Right lobe of liver (tissue), 4 donors: ENCODE measurements at regions not wholly inside any gene's neighbourhood (a gene's known extent, or its start where the extent isn't known, plus 50 kb on each side); places are given as distances from the start of the nearest gene placed in this dataset.

Source experiments
- POLR2A ChIP-seq: fragments of 450-650 bp; IDR thresholded peaks from one replicate; pipeline ENCODE4 v1.6.1; 2017; ENCODE audit warnings: antibody characterized with exemption, mild to moderate bottlenecking
- TF ChIP-seq, protein P1 (sequence below), 4 donors: fragments of 200-600 bp in 3 of 4; fragments of 450-650 bp in 1 of 4; IDR thresholded peaks; one replicate each; pipeline versions ENCODE4 v1.5.1 to v1.8.0; 2016 to 2022; ENCODE audit warnings: antibody characterized with exemption in 4 of 4, mild to moderate bottlenecking in 2 of 4
- donor health status: DM: no; HTN: no; CAD: no.
- donor health status: DM: no; HTN: no; CAD: no.
- donor health status: DM: no; HTN: yes; CAD: no.

DNA sequence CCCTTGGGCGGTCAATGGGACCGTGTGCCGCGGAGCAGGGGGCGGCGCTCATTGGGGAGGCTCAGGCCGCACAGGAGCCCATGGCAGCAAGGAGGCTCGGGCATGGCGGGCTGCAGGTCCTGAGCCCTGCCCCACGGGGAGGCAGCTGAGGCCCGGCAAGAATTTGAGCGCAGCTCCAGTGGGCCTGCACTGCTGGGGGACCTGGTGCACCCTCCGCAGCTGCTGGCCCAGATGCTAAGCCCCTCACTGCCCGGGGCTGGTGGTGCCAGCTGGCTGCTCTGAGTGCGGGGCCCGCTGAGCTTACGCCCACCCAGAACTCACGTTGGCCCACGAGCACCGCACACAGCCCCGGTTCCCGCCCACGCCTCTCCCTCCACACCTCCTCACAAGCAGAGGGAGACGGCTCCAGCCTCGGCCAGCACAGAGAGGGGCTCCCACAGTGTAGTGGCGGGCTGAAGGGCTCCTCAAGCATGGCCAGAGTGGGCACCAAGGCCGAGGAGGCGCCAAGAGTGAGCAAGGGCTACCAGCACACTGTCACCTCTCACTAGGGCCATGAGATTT is 141.1 kb upstream of the OR13F1 start:
- TF ChIP-seq, protein P1, sequence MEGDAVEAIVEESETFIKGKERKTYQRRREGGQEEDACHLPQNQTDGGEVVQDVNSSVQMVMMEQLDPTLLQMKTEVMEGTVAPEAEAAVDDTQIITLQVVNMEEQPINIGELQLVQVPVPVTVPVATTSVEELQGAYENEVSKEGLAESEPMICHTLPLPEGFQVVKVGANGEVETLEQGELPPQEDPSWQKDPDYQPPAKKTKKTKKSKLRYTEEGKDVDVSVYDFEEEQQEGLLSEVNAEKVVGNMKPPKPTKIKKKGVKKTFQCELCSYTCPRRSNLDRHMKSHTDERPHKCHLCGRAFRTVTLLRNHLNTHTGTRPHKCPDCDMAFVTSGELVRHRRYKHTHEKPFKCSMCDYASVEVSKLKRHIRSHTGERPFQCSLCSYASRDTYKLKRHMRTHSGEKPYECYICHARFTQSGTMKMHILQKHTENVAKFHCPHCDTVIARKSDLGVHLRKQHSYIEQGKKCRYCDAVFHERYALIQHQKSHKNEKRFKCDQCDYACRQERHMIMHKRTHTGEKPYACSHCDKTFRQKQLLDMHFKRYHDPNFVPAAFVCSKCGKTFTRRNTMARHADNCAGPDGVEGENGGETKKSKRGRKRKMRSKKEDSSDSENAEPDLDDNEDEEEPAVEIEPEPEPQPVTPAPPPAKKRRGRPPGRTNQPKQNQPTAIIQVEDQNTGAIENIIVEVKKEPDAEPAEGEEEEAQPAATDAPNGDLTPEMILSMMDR (IDR thresholded peaks at IDR 0.05): no peak
- TF ChIP-seq POLR2A: no peak
